RPMI8226 (cell line): ENCODE measurements at regions not wholly inside any gene's neighbourhood (a gene's known extent, or its start where the extent isn't known, plus 50 kb on each side); places are given as distances from the start of the nearest gene placed in this dataset.
"Not testable (repeated sequence)": the region's sequence is repeated elsewhere in the genome, so short reads cannot be mapped to it uniquely, and the experiment has no call there.

Experiments
- DNase-seq: peaks from one replicate; pipeline ENCODE4 v3.0.0-alpha.2; 2015

GRCh38 chr4:170243662-170244288 lies 154.0 kb upstream of the AADAT start:
- no peak for DNase-seq

- DNase-seq: no peak
These were observed 152.7 kb upstream of the AADAT start for GRCh38 chr4:170242471-170242870.

- DNase-seq: no peak
These were observed 145.0 kb upstream of the AADAT start for GRCh38 chr4:170234800-170235199.

GRCh38 chr4:170231377-170231776 lies 141.6 kb upstream of the AADAT start:
- DNase-seq: no peak

- DNase-seq: no peak
These were observed 140.5 kb upstream of the AADAT start for GRCh38 chr4:170230242-170230641.

GRCh38 chr4:170229006-170229405 lies 139.2 kb upstream of the AADAT start:
- no peak for DNase-seq

- DNase-seq: no peak
These were observed 138.2 kb upstream of the AADAT start for GRCh38 chr4:170227928-170228327.

- no peak for DNase-seq
These were observed 136.5 kb upstream of the AADAT start for GRCh38 chr4:170226288-170226687.

GRCh38 chr4:170214731-170215130 lies 125.0 kb upstream of the AADAT start:
- DNase-seq: no peak

- DNase-seq: no peak
These were observed 124.3 kb upstream of the AADAT start for GRCh38 chr4:170214101-170214500.

GRCh38 chr4:170202721-170203120 lies 113.0 kb upstream of the AADAT start:
- no peak for DNase-seq

GRCh38 chr4:170198747-170199146 lies 109.0 kb upstream of the AADAT start:
- no peak for DNase-seq

- not testable (repeated sequence) for DNase-seq
These were observed 105.0 kb upstream of the AADAT start for GRCh38 chr4:170194794-170195193.

GRCh38 chr4:170193496-170193895 lies 103.7 kb upstream of the AADAT start:
- DNase-seq: no peak

GRCh38 chr4:170190265-170190664 lies 100.5 kb upstream of the AADAT start:
- DNase-seq: no peak

GRCh38 chr4:170170861-170171260 lies 81.1 kb upstream of the AADAT start:
- no peak for DNase-seq

- DNase-seq: no peak
These were observed 79.9 kb upstream of the AADAT start for GRCh38 chr4:170169699-170170098.

- DNase-seq: no peak
These were observed 77.9 kb upstream of the AADAT start for GRCh38 chr4:170167678-170168077.

- not testable (repeated sequence) for DNase-seq
These were observed 76.4 kb upstream of the AADAT start for GRCh38 chr4:170166193-170166592.

GRCh38 chr4:170162416-170162815 lies 72.7 kb upstream of the AADAT start:
- no peak for DNase-seq

GRCh38 chr4:170157670-170158069 lies 67.9 kb upstream of the AADAT start:
- DNase-seq: no peak

GRCh38 chr4:170145120-170145519 lies 55.4 kb upstream of the AADAT start:
- no peak for DNase-seq

- no peak for DNase-seq
These were observed 50.0 kb upstream of the AADAT start for GRCh38 chr4:170139764-170140163.
